Hepatocyte (in vitro differentiated cells): ENCODE measurements at regions not wholly inside any gene's neighbourhood (a gene's known extent, or its start where the extent isn't known, plus 50 kb on each side); places are given as distances from the start of the nearest gene placed in this dataset.

Source experiments
- EZH2 ChIP-seq: fragments of 200-600 bp; sonication (generic); IDR thresholded peaks from 2 replicates; pipeline ENCODE4 v1.6.1; 2016; ENCODE audit warnings: antibody characterized with exemption, mild to moderate bottlenecking, borderline replicate concordance
- TF ChIP-seq, protein P1 (sequence below): fragments of 200-600 bp; sonication (generic); IDR thresholded peaks from 2 replicates; pipeline ENCODE4 v1.5.1; 2016; ENCODE audit warnings: antibody characterized with exemption, mild to moderate bottlenecking; ENCODE audit not compliant: poor library complexity

DNA sequence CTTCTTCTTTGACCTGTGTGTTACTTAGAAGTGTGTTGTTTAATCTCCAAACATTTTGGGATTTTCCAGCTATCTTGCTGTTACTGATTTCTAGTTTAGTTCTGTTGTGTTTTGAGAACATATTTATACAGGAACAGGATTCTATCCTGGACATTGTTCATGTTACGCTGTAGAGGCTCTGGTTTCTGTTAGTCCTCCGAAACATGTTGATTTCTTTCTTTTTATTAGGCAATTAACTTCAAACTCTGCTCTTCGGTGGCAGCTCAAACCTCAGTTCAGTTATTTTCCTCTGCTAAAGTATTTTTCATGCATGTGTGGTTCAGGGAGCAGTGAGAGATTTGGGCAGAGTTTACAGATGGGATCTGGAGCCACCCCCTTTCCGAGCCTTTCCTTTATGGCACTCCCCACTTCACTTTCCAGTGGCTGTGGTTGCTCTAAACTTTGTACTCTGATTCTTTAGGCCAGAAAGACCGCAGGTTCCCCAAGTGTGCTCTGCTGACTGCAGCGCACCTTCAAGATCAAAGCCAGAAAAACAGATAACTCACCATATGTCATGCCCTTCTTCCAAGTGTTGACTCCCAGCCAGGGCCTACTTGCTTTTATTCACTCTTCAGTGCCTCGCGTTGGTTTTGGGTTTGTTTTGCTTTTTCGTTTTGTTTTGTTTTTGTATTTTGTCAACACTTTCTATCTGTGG is 77.6 kb upstream of the KSR1 start:
- TF ChIP-seq, protein P1, sequence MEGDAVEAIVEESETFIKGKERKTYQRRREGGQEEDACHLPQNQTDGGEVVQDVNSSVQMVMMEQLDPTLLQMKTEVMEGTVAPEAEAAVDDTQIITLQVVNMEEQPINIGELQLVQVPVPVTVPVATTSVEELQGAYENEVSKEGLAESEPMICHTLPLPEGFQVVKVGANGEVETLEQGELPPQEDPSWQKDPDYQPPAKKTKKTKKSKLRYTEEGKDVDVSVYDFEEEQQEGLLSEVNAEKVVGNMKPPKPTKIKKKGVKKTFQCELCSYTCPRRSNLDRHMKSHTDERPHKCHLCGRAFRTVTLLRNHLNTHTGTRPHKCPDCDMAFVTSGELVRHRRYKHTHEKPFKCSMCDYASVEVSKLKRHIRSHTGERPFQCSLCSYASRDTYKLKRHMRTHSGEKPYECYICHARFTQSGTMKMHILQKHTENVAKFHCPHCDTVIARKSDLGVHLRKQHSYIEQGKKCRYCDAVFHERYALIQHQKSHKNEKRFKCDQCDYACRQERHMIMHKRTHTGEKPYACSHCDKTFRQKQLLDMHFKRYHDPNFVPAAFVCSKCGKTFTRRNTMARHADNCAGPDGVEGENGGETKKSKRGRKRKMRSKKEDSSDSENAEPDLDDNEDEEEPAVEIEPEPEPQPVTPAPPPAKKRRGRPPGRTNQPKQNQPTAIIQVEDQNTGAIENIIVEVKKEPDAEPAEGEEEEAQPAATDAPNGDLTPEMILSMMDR = no peak
- no peak for TF ChIP-seq EZH2
